ENCODE measurements at regions not wholly inside any gene's neighbourhood (a gene's known extent, or its start where the extent isn't known, plus 50 kb on each side); places are given as distances from the start of the nearest gene placed in this dataset.

- no peak for TF ChIP-seq CTCF (conservative IDR thresholded peaks at IDR 0.05; ENCODE audit: low read length)
- TF ChIP-seq EZH2phosphoT487 (IDR thresholded peaks at IDR 0.05; ENCODE audit: borderline replicate concordance), result no peak
These were observed 426.6 kb upstream of the B3GALT2 start for GRCh38 chr1:193613041-193613440.

Data from Loucy (cell line).